ENCODE measurements at regions not wholly inside any gene's neighbourhood (a gene's known extent, or its start where the extent isn't known, plus 50 kb on each side); places are given as distances from the start of the nearest gene placed in this dataset.

GRCh38 chr12:80017261-80017870, 82.0 kb upstream of the OTOGL start:
- Histone ChIP-seq H3K79me2 (ENCODE audit: control insufficient read depth, insufficient read depth, low read length) (no peaks in the 10 kb centered on the region), H3K4me3 (no peak overlapping the region), H3K36me3 (ENCODE audit: control insufficient read depth in 2 of 2, insufficient read depth in 2 of 2, low read length in 1 of 2) (no peaks in the 10 kb centered on the region), H3K27me3 (replicated peaks in 1 of 2; ENCODE audit: control insufficient read depth in 2 of 2, insufficient read depth in 2 of 2, low read length in 1 of 2) (no peaks in the 10 kb centered on the region; a peak in 2 of 4 replicates), H2AFZ (ENCODE audit: control insufficient read depth, low read depth, low read length) (no peak overlapping the region), H3K27ac (ENCODE audit: control insufficient read depth, insufficient read depth) (no peak overlapping the region), H4K20me1 (ENCODE audit: control insufficient read depth, insufficient read depth) (no peaks in the 10 kb centered on the region), H3K4me1 (ENCODE audit: control insufficient read depth, insufficient read depth, low read length) (no peaks in the 10 kb centered on the region), H3K4me2 (ENCODE audit: control insufficient read depth, insufficient read depth) (no peak overlapping the region), H3K9ac (ENCODE audit: control insufficient read depth, insufficient read depth, low read length) (no peak overlapping the region), H3K9me3 (replicated peaks; ENCODE audit: control insufficient read depth, insufficient read depth, low read length) (no peaks in the 10 kb centered on the region)
- intact Hi-C loops (cut with micrococcal nuclease; ENCODE audit: unreplicated experiment) = no loop called here
- ChIA-PET POLR2A (no interaction called here), RAD21 (ENCODE audit: unreplicated experiment) (no interaction called here), SMC1A (ENCODE audit: uncharacterized antibody, unreplicated experiment) (interaction anchor here (1.2 to 1.7 kb wide), 4 partner anchors 8 to 170 kb away, joined by 3 to 5 read pairs (median 4); no protein-coding TSS in a partner anchor), CTCF (no interaction called here)
- FAIRE-seq (no peak), DNase-seq (ENCODE audit: low read depth, low spot score) (no peak), ATAC-seq (no peak)
- BruUV-seq (replicated peaks) = no TSS peak
- in situ Hi-C loops (cut with MboI) = no loop called here
- TF ChIP-seq WRNIP1 (IDR thresholded peaks at IDR 0.05; ENCODE audit: borderline replicate concordance, low read depth, low read length) (no peak), RFX5 (IDR thresholded peaks at IDR 0.05; ENCODE audit: low read depth, low read length) (no peak), SIX5 (IDR thresholded peaks at IDR 0.05; ENCODE audit: low read depth, low read length, severe bottlenecking) (no peak), SMC3 (IDR thresholded peaks at IDR 0.05; ENCODE audit: borderline replicate concordance, low read length) (no peak), CBFB (IDR thresholded peaks at IDR 0.05; ENCODE audit: low read depth) (no peak), PAX5 (IDR thresholded peaks at IDR 0.05; ENCODE audit: borderline replicate concordance, low read depth, low read length) (no peak), HCFC1 (IDR thresholded peaks at IDR 0.05; ENCODE audit: low read length) (no peak), PAX8 (IDR thresholded peaks at IDR 0.05) (no peak), HDAC6 (IDR thresholded peaks at IDR 0.05; ENCODE audit: unreplicated experiment) (no peak), CHD4 (IDR thresholded peaks at IDR 0.05) (no peak), IRF4 (IDR thresholded peaks at IDR 0.05; ENCODE audit: low read depth, low read length) (no peak), MEF2B (IDR thresholded peaks at IDR 0.05; ENCODE audit: partially characterized antibody, poor library complexity, severe bottlenecking) (no peak), ESRRA (IDR thresholded peaks at IDR 0.05; ENCODE audit: low read length) (no peak), SMAD5 (IDR thresholded peaks at IDR 0.05; ENCODE audit: low read depth) (no peak), MEF2A (IDR thresholded peaks at IDR 0.05; ENCODE audit: insufficient read depth, low read depth, low read length) (no peak)
- TF ChIP-seq, protein P1, sequence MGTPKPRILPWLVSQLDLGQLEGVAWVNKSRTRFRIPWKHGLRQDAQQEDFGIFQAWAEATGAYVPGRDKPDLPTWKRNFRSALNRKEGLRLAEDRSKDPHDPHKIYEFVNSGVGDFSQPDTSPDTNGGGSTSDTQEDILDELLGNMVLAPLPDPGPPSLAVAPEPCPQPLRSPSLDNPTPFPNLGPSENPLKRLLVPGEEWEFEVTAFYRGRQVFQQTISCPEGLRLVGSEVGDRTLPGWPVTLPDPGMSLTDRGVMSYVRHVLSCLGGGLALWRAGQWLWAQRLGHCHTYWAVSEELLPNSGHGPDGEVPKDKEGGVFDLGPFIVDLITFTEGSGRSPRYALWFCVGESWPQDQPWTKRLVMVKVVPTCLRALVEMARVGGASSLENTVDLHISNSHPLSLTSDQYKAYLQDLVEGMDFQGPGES (IDR thresholded peaks at IDR 0.05) = no peak
- 7% methylated on average over 1 of the region's 1 CpG for WGBS (ENCODE audit: insufficient coverage, insufficient replicate concordance, low lambda C conversion rate, missing lambda C conversion rate)

All from GM12878 (cell line).